ENCODE measurements at regions not wholly inside any gene's neighbourhood (a gene's known extent, or its start where the extent isn't known, plus 50 kb on each side); places are given as distances from the start of the nearest gene placed in this dataset.

DNA sequence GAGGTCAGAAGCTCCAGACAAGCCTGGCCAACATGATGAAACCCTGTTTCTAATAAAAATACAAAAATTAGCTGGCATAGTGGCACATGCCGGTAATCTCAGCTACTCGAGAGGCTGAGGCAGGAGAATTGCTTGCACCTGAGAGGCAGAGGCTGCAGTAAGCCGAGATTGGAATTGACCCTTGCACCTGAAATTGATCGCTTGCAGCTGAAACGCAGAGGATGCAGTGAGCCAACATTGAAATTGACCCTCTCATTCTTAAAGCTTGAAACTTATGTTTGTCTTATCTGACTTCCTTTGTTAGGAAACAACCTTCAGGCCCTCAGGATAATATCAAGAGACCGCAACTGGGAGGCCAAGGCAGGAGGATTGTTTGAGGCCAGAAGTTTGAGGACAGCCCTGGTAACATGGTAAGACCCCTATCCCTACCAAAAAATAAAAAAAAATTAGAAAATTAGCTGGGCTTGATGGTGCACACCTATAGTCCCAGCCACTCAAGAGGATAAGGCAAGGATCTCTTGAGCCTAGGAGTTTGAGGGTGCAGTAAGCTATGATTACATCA is 376.6 kb upstream of the XYLT1 start:
- no peak for DNase-seq

- DNase-seq: peak; percentile 59
These were observed 375.3 kb upstream of the XYLT1 start for GRCh38 chr16:17846030-17846429.

DNA sequence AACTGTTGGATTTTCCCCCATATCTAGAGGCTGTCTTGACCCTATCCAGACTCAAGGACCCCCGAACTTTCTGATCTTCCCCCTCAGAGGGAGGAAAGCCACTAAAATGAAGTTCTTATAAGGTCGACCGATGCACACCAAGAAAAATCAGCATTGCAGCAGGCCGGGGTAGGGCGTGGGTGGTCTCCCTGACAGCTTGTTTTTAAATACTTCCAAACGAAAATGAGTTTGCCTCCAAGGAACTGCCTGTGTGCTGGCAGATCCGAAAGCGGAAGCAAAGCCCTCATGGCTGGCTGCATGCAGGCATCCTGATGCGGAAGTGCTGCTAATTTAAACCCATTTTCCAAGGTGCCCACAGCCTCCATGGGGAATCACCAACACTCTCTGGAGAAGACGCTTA is 374.3 kb upstream of the XYLT1 start:
- no peak for DNase-seq

DNA sequence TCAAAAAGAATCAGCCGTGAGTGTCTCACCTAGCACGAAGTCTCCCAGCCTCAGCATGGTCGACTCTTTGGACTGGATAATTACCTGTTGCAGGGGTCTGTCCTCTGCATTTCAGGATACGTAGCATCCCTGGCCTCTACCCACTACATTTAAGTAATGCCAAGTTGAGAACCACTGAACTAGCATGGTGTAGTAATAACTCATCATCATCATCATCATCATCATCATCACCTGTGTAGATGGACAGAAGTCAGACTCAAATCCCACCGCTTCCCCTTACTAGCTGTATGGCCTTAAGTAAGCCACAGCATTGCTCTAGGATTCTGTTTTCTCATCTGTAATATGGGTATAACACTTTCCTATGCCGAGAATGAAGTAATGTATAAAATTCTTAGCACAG is 373.1 kb upstream of the XYLT1 start:
- DNase-seq: no peak

- no peak for DNase-seq
These were observed 369.1 kb upstream of the XYLT1 start for GRCh38 chr16:17839907-17840306.

DNA sequence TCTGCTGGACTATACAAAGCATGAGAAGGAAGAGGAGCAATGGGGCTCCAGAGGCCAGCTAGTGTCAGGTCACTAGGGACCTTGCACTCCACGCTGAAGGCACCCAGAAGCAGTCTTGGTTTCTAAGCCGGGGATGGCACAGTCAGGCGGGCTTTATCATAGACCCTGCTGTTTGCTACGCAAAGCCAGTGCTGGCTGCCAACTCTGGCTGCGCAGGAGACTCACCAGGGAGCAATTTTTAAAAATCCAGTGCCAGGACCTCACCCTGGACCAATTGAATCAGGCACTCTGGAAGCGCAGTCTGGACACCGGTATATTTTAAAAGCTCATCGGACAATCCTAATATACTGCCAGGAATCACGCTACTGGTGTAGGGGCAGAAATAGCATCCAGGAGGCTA is 368.5 kb upstream of the XYLT1 start:
- no peak for DNase-seq

DNA sequence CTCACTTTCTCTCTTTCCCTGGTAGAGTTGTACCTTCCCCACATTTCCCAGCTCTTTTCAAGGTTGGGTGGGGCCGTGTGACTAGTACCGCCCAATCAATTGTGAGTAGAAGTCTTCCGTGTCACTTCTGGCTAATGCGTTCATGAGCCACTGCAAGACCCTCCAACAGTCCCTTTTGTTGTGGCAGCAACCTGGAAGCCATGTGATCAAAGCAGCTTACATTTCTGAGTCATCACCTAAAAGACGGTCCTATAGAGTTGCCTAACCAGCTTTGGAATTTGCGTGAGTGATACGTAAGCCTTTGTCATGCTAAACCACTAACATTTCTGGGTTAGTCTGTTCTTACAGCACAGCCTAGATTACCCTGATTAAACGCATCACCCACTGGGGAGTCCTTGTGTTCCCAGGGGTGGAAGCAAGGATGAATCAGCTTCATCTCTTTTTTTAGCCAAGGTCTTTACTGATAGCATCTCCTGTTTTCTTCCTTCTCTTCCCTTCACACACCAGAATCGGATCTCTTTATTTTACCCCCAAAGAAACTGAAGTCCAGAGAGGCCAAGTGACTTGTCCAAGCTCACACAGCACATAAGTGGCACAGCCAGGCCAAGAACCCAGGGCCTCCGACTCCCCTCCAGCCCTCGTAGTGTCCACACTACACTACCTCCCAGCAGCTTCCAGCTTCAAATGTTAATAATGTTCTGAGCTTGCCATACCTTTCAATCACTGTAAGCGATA is 366.3 kb upstream of the XYLT1 start:
- DNase-seq: peak; percentile 62

DNA sequence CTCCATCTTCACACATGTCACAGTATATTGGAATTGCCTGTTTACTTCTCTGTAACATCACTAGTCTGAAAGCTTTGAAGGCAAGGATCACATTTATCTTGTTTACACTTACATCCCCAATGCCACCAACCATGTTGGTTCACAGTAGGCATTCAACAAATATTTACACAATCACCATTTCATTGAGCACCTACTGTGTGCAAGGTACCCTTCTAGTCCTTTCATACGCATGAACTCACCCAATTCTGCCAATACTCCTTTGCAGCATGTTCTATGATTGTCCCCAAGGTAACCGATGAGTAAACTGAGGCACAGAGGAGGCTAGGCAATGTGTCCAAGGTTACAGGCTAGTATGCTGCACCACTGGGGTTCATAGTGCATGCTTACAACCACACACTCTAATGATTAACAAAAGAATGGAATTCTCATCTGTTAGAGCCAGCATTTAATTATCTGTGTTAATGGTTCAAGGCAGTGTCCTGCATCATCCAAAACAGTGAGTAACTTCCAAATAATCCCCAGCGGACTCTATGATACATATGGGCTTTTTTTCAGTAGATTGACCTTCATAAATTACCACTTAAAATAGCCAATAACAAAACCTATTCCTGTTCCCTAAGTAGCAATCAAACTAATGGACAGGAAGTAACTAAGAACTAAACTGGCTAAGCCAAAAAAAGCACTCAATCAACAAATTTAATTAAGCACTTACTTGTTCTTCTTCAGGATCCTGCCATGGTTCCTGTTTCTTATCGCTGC is 364.5 kb upstream of the XYLT1 start:
- DNase-seq: no peak

DNA sequence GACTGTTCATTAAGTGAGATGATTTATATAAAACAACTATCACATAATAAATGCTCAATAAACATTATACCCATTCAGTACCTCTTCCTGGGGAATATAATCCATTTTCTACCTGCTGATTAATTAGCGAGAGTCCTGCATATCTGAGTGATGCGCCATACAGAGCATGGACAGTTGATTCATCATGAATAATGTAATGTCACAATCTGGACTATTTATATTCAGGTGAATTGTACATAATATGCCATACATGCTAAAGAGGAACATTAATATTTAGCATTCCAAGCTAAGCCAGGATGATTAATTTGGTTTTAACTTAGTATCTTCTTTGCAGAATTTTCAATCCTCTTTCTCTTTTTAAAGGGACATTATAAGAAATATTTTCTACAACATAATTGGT is 362.0 kb upstream of the XYLT1 start:
- no peak for DNase-seq

- DNase-seq: peak; percentile 14
These were observed 360.6 kb upstream of the XYLT1 start for GRCh38 chr16:17831330-17831729.

DNA sequence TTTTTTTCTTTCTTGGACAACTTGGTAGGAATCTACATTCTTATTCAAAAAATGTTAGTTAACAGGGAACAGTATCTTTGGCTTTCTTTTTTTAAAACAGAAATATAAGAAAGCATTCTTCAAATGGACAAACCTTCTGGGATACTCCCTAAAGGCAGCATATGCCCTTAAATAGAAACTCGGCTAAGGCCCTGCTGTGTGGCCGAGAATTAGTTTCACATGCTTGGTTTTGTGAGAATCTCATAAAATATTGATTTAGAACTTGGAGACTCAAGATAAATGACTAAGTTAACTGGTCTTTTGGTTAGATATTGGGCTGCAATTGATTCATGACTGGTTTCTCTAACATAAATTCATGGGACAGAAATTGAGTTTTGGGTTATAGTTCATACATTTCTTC is 359.9 kb upstream of the XYLT1 start:
- no peak for DNase-seq

- no peak for DNase-seq
These were observed 359.1 kb upstream of the XYLT1 start for GRCh38 chr16:17829811-17830210.

GRCh38 chr16:17828012-17828411 is 357.3 kb upstream of the XYLT1 start:
- DNase-seq: no peak

DNA sequence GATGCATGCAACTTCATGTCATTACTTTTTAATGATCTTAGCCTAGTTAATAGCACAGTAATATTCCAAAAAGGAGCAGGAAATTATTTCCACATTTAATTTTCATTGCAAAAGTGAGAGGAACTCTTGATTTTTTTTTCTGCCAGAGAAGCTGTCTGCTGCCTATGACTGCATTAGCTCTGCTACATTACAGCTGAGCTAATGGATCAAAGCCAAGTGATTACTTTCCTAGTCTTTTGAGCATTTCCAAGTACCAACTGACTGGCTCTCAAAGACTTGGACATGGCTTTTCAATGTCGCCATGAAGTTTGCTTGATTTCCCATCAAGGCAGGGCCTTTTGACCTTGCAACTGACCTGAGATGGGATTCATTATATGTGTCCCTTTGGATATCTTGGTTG is 356.6 kb upstream of the XYLT1 start:
- no peak for DNase-seq

GRCh38 chr16:17817943-17818342 is 347.2 kb upstream of the XYLT1 start:
- no peak for DNase-seq

DNA sequence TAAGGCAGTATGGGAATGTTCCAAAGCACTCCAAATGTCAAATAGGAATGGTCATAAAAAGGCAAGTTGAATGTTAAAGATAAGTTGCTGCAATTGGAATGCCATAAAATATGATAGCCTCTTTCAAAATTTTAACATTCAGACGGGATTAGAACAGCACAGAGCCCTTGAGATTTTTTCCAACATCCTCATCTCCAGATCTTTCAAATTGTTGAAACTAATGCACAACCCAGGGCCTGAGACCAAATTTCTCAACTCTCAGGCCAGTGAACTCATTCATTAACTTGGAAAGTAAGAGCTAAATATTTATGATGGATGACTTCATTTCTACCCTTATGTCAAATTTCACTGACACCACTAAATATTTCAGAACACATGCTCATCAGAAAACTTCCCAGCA is 346.5 kb upstream of the XYLT1 start:
- no peak for DNase-seq

DNA sequence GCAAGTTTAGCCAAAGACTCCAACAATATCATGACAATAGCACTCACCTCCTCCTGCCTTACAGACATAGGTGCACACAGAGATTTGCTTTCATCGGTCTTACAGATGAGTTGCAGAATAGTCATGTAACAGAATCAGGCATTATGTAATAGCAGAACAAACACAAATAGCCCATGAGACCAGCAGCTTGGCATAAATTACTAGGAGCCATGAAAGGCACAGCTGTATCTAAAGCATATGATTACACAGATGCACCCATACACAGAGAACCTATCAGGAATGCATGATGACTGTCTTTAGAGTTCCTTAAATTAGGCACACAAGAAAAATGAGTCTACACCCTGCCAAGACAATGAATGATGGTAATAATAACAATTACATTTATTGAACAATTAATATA is 342.0 kb upstream of the XYLT1 start:
- DNase-seq: no peak

GRCh38 chr16:17804857-17805256 is 334.1 kb upstream of the XYLT1 start:
- DNase-seq: no peak

DNA sequence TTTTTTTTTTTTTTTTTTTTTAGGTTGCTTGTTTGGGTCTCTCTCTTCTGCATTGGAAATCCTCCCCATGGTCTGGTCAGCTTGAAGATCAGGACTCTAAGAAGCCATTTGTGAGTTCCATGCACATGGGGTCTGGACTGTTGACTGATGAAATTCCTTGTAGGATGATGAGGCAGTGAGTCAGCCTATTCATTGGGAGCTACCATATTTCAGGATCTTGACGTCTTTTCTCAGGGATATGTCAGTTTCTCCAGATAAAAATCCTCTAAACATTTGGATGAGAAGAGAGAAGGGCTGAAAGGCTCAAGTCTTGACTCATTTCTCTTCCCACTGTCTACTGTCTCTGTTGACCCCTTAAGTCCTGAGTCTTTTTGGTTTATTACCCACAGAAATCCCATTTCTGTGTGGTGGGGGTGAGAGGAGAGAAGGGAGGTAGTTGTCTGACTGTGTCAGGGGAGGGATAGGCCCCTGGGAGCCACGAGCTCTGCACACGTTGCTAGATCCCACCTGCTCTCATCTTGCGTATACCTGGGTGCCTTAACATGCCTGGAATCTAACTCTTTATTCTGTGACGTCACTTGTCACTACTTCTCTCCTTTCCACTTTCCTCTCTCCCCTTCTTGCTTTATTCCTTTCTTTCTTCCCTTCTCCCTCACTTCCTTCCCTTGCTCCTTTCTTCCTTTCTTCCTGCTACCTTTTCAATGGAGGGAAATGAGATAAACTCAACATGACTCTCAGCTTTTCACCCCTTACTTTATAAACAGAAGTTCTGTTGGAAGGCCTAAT is 333.1 kb upstream of the XYLT1 start:
- no peak for DNase-seq

- DNase-seq: no peak
These were observed 331.8 kb upstream of the XYLT1 start for GRCh38 chr16:17802571-17802970.

GRCh38 chr16:17801068-17801467 is 330.3 kb upstream of the XYLT1 start:
- no peak for DNase-seq

- DNase-seq: no peak
These were observed 328.0 kb upstream of the XYLT1 start for GRCh38 chr16:17798716-17799115.

- no peak for DNase-seq
These were observed 322.6 kb upstream of the XYLT1 start for GRCh38 chr16:17793354-17793753.

DNA sequence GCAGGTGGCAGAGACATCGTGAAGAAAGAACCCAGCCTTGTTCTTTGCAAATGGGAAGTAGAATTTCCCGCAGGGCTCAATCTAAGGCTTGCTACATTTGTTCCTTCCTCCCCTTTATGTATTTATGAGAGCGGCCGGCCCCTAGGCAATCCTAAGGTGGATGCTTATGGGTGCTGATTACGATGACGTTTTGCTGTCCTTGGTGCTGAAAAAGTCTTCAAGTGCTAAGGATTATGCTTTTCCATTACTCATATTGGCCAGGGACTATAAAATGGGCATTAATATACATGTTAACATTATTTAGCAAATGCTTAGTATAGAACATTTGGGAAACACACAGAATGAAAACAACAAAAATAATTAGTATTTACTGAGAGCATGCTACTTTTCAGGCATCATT is 313.3 kb upstream of the XYLT1 start:
- DNase-seq: no peak

All from NCI-H82 (cell line).